ENCODE measurements at regions not wholly inside any gene's neighbourhood (a gene's known extent, or its start where the extent isn't known, plus 50 kb on each side); places are given as distances from the start of the nearest gene placed in this dataset.
"Not testable (repeated sequence)": the region's sequence is repeated elsewhere in the genome, so short reads cannot be mapped to it uniquely, and the experiment has no call there.

- DNase-seq, result no peak
These were observed 144.2 kb upstream of the RAPGEF2 start for GRCh38 chr4:158958489-158959270.

- DNase-seq, result no peak
These were observed 140.5 kb upstream of the RAPGEF2 start for GRCh38 chr4:158962393-158962792.

DNA sequence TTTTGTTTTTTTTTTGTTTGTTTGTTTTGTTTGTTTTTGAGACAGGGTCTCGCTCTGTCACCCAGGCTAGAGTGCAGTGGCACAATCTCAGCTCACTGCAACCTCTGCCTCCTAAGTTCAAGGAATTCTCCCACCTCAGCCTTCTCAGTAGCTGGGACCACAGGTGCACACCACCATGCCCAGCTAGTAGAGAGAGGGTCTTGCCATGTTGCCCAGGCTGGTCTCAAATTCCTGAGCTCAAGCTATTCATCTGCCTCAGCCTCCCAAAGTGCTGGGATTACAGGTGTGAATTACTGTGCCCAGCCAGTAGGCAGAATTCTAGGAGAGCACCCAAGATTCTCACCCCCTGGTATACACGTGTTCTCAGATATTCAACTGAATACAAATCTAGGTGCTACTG, 139.6 kb upstream of the RAPGEF2 start:
- DNase-seq, result not testable (repeated sequence)

- DNase-seq, result no peak
These were observed 138.7 kb upstream of the RAPGEF2 start for GRCh38 chr4:158964114-158964727.

GRCh38 chr4:158964728-158965124, 138.2 kb upstream of the RAPGEF2 start:
- DNase-seq, result no peak

GRCh38 chr4:158965226-158965625, 137.7 kb upstream of the RAPGEF2 start:
- DNase-seq, result no peak

DNA sequence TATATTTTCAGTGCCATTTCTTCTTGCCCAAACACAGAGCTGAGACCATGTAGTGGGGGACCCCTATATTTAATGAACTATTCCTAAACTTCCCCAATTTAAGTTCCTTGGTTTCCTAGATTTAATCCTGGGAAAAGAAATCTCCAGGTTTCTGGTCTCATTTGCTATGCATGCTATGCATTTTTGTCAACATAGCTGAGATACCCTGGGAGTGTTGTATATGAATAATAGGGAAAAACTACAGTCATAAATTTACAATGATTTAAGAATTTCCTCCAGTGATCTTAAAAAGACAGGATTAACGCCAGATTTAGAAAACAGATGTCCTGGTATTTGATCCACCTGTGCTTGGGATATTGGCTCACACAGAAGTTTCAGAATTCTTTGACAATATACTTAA, 136.8 kb upstream of the RAPGEF2 start:
- DNase-seq, result no peak

GRCh38 chr4:158968961-158969360, 133.9 kb upstream of the RAPGEF2 start:
- no peak for DNase-seq

DNA sequence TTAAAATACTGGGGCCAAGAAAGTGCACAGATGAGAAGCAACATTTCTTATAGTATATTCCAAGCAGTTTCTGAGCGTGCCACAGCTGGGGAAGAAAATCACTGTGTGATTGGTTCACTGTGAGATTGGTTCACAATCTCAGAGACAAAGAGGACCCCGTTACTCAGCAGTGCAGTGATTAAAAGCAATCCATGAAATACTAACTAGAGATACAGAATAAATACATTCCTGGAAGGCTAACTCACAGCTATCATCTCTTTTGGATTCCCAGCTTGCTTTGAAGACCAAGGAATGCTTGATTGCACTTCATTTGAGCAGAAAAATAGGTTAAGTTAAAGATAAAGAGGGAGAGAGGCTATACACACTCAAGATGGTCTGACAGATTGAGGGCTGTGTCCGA, 132.1 kb upstream of the RAPGEF2 start:
- no peak for DNase-seq

DNA sequence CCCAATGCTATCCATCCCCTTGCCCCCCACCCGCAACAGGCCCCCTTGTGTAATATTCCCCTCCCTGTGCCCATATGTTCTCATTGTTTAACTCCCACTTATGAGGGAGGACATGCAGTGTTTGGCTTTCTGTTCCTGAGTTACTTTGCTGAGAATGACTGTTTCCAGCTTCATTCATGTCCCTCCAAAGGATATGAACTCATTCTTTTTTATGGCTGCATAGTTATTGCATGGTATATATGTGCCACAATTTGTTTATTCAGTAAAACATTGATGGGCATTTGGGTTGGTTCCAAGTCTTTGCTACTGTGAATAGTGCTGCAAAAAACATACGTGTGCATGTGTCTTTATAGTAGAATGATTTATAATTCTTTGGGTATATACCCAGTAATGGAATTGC, 128.4 kb upstream of the RAPGEF2 start:
- not testable (repeated sequence) for DNase-seq

DNA sequence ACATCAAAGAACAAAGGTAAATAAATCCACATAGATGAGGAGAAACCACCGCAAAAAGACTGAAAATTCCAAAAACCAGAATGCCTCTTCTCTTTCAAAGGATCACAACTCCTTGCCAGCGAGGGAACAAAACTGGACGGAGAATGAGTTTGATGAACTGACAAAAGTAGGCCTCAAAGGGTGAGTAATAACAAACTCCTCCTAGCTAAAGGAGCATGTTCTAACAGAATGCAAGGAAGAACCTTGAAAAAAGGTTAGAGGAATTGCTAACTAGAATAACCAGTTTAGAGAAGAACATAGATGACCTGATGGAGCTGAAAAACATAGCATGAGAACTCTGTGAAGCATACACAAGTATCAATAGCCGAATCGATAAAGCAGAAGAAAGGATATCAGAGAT, 122.2 kb upstream of the RAPGEF2 start:
- not testable (repeated sequence) for DNase-seq

DNA sequence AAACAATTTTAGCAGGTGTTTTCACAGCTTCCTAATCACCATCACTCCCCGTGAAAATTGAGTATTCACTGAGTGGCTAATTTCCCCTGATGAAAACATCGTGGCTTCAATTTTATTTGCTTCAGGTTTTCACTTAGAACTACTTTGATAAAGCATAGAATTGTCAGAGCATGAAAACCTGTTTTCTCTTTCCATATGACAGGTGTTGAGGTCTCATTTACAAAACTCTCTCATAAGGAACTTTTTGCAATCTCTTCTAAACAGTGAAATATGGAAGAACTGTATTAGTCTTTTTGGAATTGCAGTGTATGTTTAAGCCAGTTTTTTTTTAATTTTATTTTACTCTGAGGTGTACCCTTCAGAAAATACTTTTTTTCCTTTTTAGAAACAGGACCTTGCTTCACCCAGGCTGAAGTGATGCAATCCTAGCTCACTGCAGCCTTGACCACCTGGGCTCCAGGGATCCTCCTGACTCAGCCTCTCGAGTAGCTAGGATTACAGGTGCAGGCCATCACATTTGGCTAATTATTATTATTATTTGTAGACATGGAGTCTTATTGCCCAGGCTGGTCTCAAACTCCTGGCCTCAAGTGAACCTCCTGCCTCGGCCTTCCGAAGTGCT, 111.2 kb upstream of the RAPGEF2 start:
- no peak for DNase-seq

GRCh38 chr4:158993891-158994290, 109.0 kb upstream of the RAPGEF2 start:
- DNase-seq, result peak; percentile 50

- no peak for DNase-seq
These were observed 107.8 kb upstream of the RAPGEF2 start for GRCh38 chr4:158995040-158995439.

DNA sequence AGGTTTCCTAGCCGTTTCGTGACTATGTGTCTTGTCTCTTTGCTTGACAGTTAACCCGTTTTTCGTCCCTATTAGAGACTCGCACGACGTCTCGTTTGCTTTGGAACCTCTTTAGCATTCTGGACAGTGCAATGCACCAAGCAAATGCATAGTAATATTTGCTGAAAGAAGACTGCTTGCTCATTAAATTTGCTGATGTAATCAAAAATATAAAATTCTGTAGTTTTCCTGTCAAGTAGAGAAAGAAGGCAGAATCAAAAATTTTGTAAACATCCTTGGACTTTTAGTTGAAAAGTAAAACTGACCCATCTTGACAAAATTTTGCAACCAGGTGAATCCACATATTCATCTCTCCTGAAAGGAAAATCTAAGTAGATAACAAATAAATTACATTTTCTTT, 106.9 kb upstream of the RAPGEF2 start:
- no peak for DNase-seq

- DNase-seq, result peak; percentile 33
These were observed 106.2 kb upstream of the RAPGEF2 start for GRCh38 chr4:158996669-158997074.

GRCh38 chr4:158997660-158998349, 105.1 kb upstream of the RAPGEF2 start:
- DNase-seq, result no peak

- DNase-seq, result no peak
These were observed 104.3 kb upstream of the RAPGEF2 start for GRCh38 chr4:158998624-158999023.

DNA sequence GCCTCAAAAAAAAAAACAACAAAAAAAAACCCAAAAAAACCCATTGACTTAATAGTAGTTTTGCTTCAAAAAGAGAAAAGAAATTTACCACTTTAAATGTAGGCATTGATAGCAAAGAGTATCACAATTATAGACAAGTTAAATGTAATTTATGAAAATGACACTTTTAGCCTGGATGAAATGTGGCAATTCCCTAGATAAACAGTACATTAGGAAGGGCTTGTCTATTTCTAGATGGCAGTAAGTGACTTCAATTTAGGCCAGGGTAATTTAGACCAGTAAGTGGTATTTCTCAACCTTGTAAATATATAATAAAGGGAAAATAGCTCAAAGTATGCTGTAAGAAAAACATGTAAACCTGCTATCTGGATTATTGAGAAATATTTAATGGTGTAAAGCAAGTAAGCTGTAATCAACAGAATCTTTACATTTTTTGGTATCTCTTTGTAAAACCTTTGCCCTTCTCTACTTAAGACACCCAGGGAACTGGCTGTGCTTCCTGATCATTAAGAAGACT, 103.7 kb upstream of the RAPGEF2 start:
- peak; percentile 33 for DNase-seq

DNA sequence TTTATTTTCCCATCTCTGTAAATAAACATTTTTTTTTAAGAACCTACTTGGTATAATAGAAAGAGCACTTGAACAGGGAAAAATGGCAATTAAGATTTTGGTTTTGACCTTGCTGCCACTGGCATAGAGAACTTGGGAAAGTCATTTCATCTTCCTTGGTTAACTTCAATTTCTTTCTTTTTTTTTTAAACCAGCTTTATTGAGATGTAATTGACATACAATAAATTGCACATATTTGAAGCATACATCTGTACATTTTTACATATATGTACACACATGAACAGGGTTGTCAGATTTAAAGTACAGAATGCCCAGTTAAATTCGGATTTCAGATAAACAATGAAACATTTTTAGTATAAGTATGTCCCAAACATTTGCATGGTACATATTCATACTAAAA, 103.0 kb upstream of the RAPGEF2 start:
- DNase-seq, result no peak

GRCh38 chr4:159002950-159003349, 99.9 kb upstream of the RAPGEF2 start:
- no peak for DNase-seq

DNA sequence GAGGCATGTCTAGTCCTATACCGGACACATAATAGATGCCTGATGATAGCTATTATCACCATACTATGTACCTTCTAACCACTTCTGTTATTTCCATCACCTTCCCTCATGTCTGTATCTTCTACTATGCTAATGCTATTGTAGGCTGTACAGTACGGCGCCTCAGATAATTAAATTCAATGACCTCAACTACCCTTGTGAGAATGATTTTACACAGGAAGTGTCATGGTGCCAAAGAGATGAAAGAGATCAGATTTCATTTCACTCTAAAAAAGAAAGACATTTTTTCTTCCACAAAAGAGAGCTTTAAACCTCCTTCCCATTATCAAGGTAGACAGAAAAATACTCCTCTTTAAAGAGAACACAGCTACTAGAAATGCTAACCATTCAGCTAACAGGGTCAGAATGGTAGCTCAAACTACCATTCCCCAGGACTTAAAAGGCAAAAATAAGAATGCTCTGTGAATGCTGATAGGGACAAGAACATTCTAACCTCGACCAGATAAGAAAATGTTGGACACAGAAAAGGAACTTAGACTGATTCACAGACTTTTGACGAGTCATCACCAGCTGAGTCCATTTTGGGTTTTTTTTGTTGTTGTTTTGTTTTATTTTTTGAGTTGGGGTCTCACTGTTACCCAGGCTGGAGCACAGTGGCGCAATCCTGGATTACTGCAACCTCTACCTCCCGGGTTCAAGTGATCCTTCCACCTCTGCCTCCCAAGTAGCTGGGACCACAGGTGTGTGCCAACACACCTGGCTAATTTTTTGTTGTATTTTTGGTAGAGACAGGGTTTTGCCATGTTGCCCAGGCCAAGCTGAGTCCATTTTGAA, 99.2 kb upstream of the RAPGEF2 start:
- peak; percentile 94 for DNase-seq
